ENCODE measurements at regions not wholly inside any gene's neighbourhood (a gene's known extent, or its start where the extent isn't known, plus 50 kb on each side); places are given as distances from the start of the nearest gene placed in this dataset.

- peak; percentile 40; the same call in 1 of the 2 replicates for TF ChIP-seq ARID4B (CRISPR knock-in tag; IDR thresholded peaks at IDR 0.05)
- TF ChIP-seq TEAD1 (CRISPR knock-in tag; IDR thresholded peaks at IDR 0.05), result peak in 1 of 2 experiments; percentile 69; a peak in 2 of 4 replicates
- TF ChIP-seq NFIC (IDR thresholded peaks at IDR 0.05), result peak; percentile 43; the same call in 1 of the 2 replicates
- peak; percentile 49 for TF ChIP-seq VEZF1 (CRISPR knock-in tag; IDR thresholded peaks at IDR 0.05)
- TF ChIP-seq GATA2 (CRISPR knock-in tag; IDR thresholded peaks at IDR 0.05), result peak; percentile 71
- TF ChIP-seq ATF7 (IDR thresholded peaks at IDR 0.05), result peak; percentile 51; the same call in 1 of the 2 replicates
- TF ChIP-seq RBBP5 (IDR thresholded peaks at IDR 0.05; ENCODE audit: borderline replicate concordance, insufficient read depth, low read length, poor library complexity, severe bottlenecking), result peak; percentile 58
- TF ChIP-seq DPF2 (IDR thresholded peaks at IDR 0.05), result peak; percentile 84
- TF ChIP-seq CREB3 (tag; conservative IDR thresholded peaks at IDR 0.05; ENCODE audit: low read depth), result peak; percentile 80; the same call in 1 of the 2 replicates
- 0 out of 2 replicates have a peak, but pooled peaks have one; percentile 5 for TF ChIP-seq ZKSCAN1 (IDR thresholded peaks at IDR 0.05; ENCODE audit: low read depth, low read length)
- TF ChIP-seq TCF3 (CRISPR knock-in tag; IDR thresholded peaks at IDR 0.05), result peak; percentile 91
- TF ChIP-seq CTCF (IDR thresholded peaks at IDR 0.05 in 2 of 3, conservative IDR thresholded peaks at IDR 0.05 in 1 of 3; ENCODE audit: insufficient read depth in 2 of 3, low read depth in 1 of 3, low read length in 3 of 3), result peak in 1 of 3 experiments; percentile 7; a peak in 2 of 6 replicates
- TF ChIP-seq IRF9 (tag; IDR thresholded peaks at IDR 0.05), result peak; percentile 70
- TF ChIP-seq CXXC5 (CRISPR knock-in tag; IDR thresholded peaks at IDR 0.05), result peak; percentile 53
- TF ChIP-seq ZNF316 (IDR thresholded peaks at IDR 0.05), result peak; percentile 89
- TF ChIP-seq LEF1 (IDR thresholded peaks at IDR 0.05), result peak; percentile 93
- TF ChIP-seq CREM (IDR thresholded peaks at IDR 0.05; ENCODE audit: low read depth), result 0 out of 2 replicates have a peak, but pooled peaks have one; percentile 19
Observed at GRCh38 chr16:21525029-21525895, 74.1 kb upstream of the METTL9 start (continued).
